Neural cell (in vitro differentiated cells): ENCODE measurements at regions not wholly inside any gene's neighbourhood (a gene's known extent, or its start where the extent isn't known, plus 50 kb on each side); places are given as distances from the start of the nearest gene placed in this dataset.

Experiments used
- H2AFZ ChIP-seq: fragments of 200-600, 300-800 bp; sonication (generic), shearing (Covaris generic); 2 replicates; pipeline ENCODE4 v1.6.0; 2014; ENCODE audit warnings: low read depth, mild to moderate bottlenecking, antibody characterized with exemption, low read length, moderate library complexity
- H3F3A ChIP-seq: fragments of 200-600 bp; shearing (Covaris generic); 2 replicates; pipeline ENCODE4 v1.6.1; 2016; ENCODE audit warnings: mild to moderate bottlenecking, moderate library complexity, mixed read lengths, antibody characterized with exemption, low read length; ENCODE audit not compliant: insufficient read depth, poor library complexity, severe bottlenecking
- H3K27ac ChIP-seq: fragments of 200-600, 300-800 bp; sonication (generic), shearing (Covaris generic); 2 replicates; pipeline ENCODE4 v1.5.1; 2014; ENCODE audit warnings: mild to moderate bottlenecking, low read length, moderate library complexity
- H3K27me3 ChIP-seq: fragments of 300-800, 200-600 bp; sonication (generic), shearing (Covaris generic); 2 replicates; pipeline ENCODE4 v1.6.0; 2014; ENCODE audit warnings: mild to moderate bottlenecking, low read depth, low read length, moderate library complexity; ENCODE audit not compliant: insufficient read depth
- H3K36me3 ChIP-seq: fragments of 300-800, 200-600 bp; sonication (generic), shearing (Covaris generic); 2 replicates; pipeline ENCODE4 v1.5.1; 2014; ENCODE audit warnings: mild to moderate bottlenecking, antibody characterized with exemption, low read length, moderate library complexity; ENCODE audit not compliant: insufficient read depth
- H3K4me2 ChIP-seq: fragments of 300-800, 200-600 bp; sonication (generic), shearing (Covaris generic); 2 replicates; pipeline ENCODE4 v1.6.0; 2014; ENCODE audit warnings: mild to moderate bottlenecking, low read length
- H3K4me3 ChIP-seq: fragments of 300-800, 200-600 bp; sonication (generic), shearing (Covaris generic); 2 replicates; pipeline ENCODE4 v1.5.1; 2014; ENCODE audit warnings: mild to moderate bottlenecking, low read length, moderate library complexity
- H3K79me2 ChIP-seq: fragments of 200-600 bp; shearing (Covaris generic); replicated peaks from 2 replicates; pipeline ENCODE4 v1.6.0; 2014; ENCODE audit warnings: mild to moderate bottlenecking, low read length, moderate library complexity; ENCODE audit not compliant: insufficient read depth
- H3K9ac ChIP-seq: fragments of 300-800, 200-600 bp; sonication (generic), shearing (Covaris generic); 2 replicates; pipeline ENCODE4 v1.6.1; 2016; ENCODE audit warnings: mild to moderate bottlenecking, low read length, mixed read lengths
- H3K9me2 ChIP-seq: fragments of 200-600 bp; shearing (Covaris generic); 2 replicates; pipeline ENCODE4 v1.6.1; 2016; ENCODE audit warnings: mild to moderate bottlenecking, low read length, mixed read lengths; ENCODE audit not compliant: insufficient read depth
- H3K9me3 ChIP-seq: fragments of 200-600, 300-800 bp; sonication (generic), shearing (Covaris generic); 2 replicates; pipeline ENCODE4 v1.6.1; 2016; ENCODE audit warnings: mild to moderate bottlenecking, mixed run types, low read length, moderate library complexity, mixed read lengths
- H4K20me1 ChIP-seq: fragments of 200-600 bp; shearing (Covaris generic); 2 replicates; pipeline ENCODE4 v1.6.1; 2016; ENCODE audit warnings: mild to moderate bottlenecking, mixed run types; ENCODE audit not compliant: insufficient read depth
- CTCF ChIP-seq: fragments of 450-650 bp; IDR thresholded peaks from 2 replicates; pipeline ENCODE4 v1.5.1; 2014; ENCODE audit warnings: antibody characterized with exemption, mild to moderate bottlenecking, moderate library complexity; ENCODE audit not compliant: poor library complexity, severe bottlenecking
- EP300 ChIP-seq: fragments of 450-650 bp; conservative IDR thresholded peaks from 2 replicates; pipeline ENCODE4 v1.6.1; 2014; ENCODE audit warnings: antibody characterized with exemption, mild to moderate bottlenecking, moderate library complexity; ENCODE audit not compliant: poor library complexity, severe bottlenecking
- EZH2 ChIP-seq: fragments of 200-600, 300-800 bp; shearing (Covaris generic), sonication (generic); IDR thresholded peaks from 2 replicates; pipeline ENCODE4 v1.6.1; 2014; ENCODE audit warnings: antibody characterized with exemption, low read length, borderline replicate concordance, mild to moderate bottlenecking; ENCODE audit not compliant: insufficient read depth, poor library complexity, severe bottlenecking
- MXI1 ChIP-seq: fragments of 450-650 bp; conservative IDR thresholded peaks from 2 replicates; pipeline ENCODE4 v1.6.1; 2014; ENCODE audit warnings: antibody characterized with exemption, mild to moderate bottlenecking; ENCODE audit not compliant: poor library complexity, severe bottlenecking
- POLR2AphosphoS5 ChIP-seq: IDR thresholded peaks from 2 replicates; pipeline ENCODE4 v1.6.1; 2012
- RAD21 ChIP-seq: fragments of 450-650 bp; conservative IDR thresholded peaks from 2 replicates; pipeline ENCODE4 v1.6.1; 2014; ENCODE audit warnings: antibody characterized with exemption, mild to moderate bottlenecking, moderate library complexity
- REST ChIP-seq: IDR thresholded peaks from 2 replicates; pipeline ENCODE4 v1.6.1; 2012; ENCODE audit warnings: borderline replicate concordance
- SMC3 ChIP-seq: fragments of 450-650 bp; conservative IDR thresholded peaks from 2 replicates; pipeline ENCODE4 v1.6.1; 2014; ENCODE audit warnings: antibody characterized with exemption, mild to moderate bottlenecking, moderate library complexity; ENCODE audit not compliant: poor library complexity
- TAF1 ChIP-seq: IDR thresholded peaks from 2 replicates; pipeline ENCODE4 v1.6.1; 2012; ENCODE audit warnings: low read depth

- H3K79me2 ChIP-seq: no peaks in the 10 kb centered on the region
- H3K27me3 ChIP-seq: no peaks in the 10 kb centered on the region
Measured at GRCh38 chr7:52909935-52910334, 125.5 kb upstream of the POM121L12 start.

GRCh38 chr7:52909131-52909530 lies 126.3 kb upstream of the POM121L12 start:
- Histone ChIP-seq H4K20me1 (no peaks in the 10 kb centered on the region), H3K9me2 (no peaks in the 10 kb centered on the region), H3K79me2 (no peaks in the 10 kb centered on the region), H3K9ac (no peak overlapping the region), H2AFZ (no peak overlapping the region), H3K27me3 (no peaks in the 10 kb centered on the region), H3K4me2 (no peak overlapping the region), H3F3A (no peaks in the 10 kb centered on the region), H3K4me3 (no peak overlapping the region), H3K27ac (no peak overlapping the region), H3K36me3 (no peaks in the 10 kb centered on the region), H3K9me3 (no peaks in the 10 kb centered on the region)
- no peak for TF ChIP-seq SMC3
- no peak for TF ChIP-seq TAF1
- no peak for TF ChIP-seq RAD21
- no peak for TF ChIP-seq POLR2AphosphoS5
- TF ChIP-seq EZH2: no peak
- no peak for TF ChIP-seq CTCF
- no peak for TF ChIP-seq MXI1
- TF ChIP-seq EP300: no peak

More at GRCh38 chr7:52909935-52910334, 125.5 kb upstream of the POM121L12 start:
- Histone ChIP-seq H3K27ac (no peak overlapping the region), H3K9ac (no peak overlapping the region), H3K9me2 (no peaks in the 10 kb centered on the region), H3K4me3 (no peak overlapping the region), H2AFZ (no peak overlapping the region), H3K9me3 (no peaks in the 10 kb centered on the region), H3F3A (no peaks in the 10 kb centered on the region), H3K4me2 (no peak overlapping the region), H4K20me1 (no peaks in the 10 kb centered on the region), H3K36me3 (no peaks in the 10 kb centered on the region)
- TF ChIP-seq CTCF: no peak
- no peak for TF ChIP-seq SMC3
- no peak for TF ChIP-seq EZH2
- TF ChIP-seq REST: no peak
- no peak for TF ChIP-seq POLR2AphosphoS5
- no peak for TF ChIP-seq TAF1
- TF ChIP-seq EP300: no peak
- TF ChIP-seq MXI1: no peak
- TF ChIP-seq RAD21: no peak
